ENCODE measurements at regions not wholly inside any gene's neighbourhood (a gene's known extent, or its start where the extent isn't known, plus 50 kb on each side); places are given as distances from the start of the nearest gene placed in this dataset.

DNA sequence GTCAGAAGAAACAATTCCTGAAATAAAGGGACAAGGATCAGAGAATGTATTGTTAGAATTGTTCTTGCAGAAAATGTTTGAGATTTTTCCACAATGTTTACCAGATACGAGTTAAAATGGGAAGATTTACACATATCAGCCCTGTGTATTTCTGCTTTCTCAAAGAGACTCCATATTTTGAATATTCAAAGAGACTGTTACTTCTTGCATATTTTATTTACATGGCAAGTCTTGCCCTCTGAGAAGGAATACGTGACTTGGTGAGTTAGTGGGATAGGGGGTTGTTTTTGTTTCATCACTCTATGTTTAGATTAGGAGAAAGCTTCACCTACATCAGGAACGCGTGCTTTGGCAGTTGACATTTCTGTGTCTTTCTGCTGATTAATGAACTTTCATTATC lies 56.1 kb upstream of the ZDHHC17 start:
- DNase-seq (ENCODE audit: low read depth), result no peak

DNA sequence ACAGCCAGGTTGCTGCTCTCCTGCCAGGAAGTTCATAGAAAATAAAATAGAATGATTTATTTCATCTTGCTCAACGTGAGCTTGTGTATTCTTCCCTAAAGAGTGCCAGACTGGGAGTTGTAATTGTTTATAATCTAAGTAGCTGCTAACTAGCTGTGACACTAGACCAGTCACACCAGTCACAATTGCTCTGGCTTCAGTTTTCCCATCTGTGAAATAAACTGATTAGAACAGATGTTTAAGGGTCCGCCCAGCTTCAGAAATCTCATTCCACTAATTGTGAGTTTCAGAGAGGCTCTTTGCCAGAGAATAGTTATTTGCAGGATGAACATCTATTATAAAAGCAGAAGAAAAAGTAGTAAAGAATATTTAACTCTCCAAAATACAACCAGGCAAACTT lies 55.6 kb upstream of the ZDHHC17 start:
- no peak for DNase-seq (ENCODE audit: low read depth)

DNA sequence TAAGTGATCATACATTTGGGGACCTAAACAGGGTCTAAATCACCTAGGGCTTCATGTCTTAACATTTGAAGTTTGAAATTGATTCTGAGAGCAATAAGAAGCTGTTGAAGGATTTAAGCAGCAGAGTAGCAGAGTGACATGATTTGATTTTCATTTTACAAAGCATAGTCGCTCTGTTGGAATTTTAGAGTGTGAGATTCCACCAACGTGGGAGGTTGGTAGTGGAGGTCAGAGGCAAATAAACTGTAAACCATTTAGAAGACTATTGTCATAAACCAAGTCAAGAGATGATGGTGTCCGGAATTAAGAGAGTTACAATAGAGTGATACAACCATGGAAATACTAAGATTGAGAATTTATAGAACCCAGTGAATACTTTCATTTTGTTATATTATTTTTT lies 52.7 kb upstream of the ZDHHC17 start:
- DNase-seq (ENCODE audit: low read depth), result no peak

DNA sequence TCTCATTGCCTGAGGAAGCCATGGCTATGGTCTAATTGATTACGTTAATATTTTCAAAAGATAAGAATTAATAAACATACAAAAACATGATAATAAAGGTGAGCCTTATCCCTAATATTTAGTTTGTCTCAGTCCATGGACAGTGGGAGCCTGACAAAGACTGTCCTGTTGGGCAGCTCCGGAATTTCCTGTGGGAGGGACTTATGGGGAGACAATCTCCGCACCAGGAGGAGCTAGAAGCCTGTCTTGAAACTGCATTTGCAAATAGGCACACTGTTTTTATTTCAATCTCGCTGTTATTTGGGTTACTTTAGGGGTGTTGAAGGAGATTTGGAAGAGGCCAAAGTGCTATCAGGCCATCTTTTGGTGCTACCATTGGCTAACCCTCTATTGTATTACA lies 50.8 kb upstream of the ZDHHC17 start:
- DNase-seq (ENCODE audit: low read depth), result no peak

DNA sequence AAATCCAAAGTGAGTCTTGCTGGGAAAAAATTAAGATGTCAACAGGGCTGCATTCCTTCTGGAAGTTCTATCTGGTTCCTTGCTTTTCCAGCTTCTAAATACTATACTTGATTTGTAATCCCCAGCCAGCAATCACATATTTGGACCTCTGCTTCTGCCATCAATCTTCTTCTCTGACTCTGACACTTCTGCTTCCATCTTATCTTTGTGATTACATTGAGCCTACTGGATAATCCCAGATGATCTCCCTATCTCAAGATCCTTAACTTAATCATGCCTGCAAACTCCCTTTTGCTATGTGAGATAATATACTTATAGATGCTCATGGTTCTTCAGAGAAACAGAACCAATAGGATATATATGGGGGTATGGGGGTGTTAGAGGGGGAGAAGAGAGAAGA lies 49.9 kb upstream of the ZDHHC17 start:
- no peak for DNase-seq (ENCODE audit: low read depth)

All from HS-27A (cell line).